NB4 (cell line): ENCODE measurements at regions not wholly inside any gene's neighbourhood (a gene's known extent, or its start where the extent isn't known, plus 50 kb on each side); places are given as distances from the start of the nearest gene placed in this dataset.
"Not testable (repeated sequence)": the region's sequence is repeated elsewhere in the genome, so short reads cannot be mapped to it uniquely, and the experiment has no call there.

Source experiments
- CTCF ChIP-seq: IDR thresholded peaks from one replicate; pipeline ENCODE4 v1.5.1; 2012; ENCODE audit warnings: low read depth, low read length
- MYC ChIP-seq: IDR thresholded peaks from 2 replicates; pipeline ENCODE4 v1.6.1; 2011; ENCODE audit warnings: low read depth, low read length

DNA sequence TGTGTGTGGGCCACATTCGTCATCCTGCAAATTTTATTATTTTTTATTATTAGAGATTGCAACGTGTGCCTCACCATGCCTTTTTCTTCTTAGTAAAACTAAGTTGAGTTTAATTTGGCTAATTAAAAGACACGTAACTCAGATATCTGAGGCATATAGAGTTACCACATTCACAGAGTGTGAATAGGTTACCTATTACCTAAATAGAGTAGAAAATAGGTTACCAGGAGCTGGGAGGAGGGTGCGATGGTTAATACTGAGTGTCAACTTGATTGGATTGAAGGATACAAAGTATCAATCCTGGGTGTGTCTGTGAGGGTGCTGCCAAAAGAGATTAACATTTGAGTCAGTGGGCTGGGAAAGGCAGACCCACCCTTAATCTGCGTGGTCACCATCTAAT is 116.3 kb upstream of the CARD11 start:
- TF ChIP-seq CTCF, MYC: not testable (repeated sequence)
